ENCODE measurements at regions not wholly inside any gene's neighbourhood (a gene's known extent, or its start where the extent isn't known, plus 50 kb on each side); places are given as distances from the start of the nearest gene placed in this dataset.

DNA sequence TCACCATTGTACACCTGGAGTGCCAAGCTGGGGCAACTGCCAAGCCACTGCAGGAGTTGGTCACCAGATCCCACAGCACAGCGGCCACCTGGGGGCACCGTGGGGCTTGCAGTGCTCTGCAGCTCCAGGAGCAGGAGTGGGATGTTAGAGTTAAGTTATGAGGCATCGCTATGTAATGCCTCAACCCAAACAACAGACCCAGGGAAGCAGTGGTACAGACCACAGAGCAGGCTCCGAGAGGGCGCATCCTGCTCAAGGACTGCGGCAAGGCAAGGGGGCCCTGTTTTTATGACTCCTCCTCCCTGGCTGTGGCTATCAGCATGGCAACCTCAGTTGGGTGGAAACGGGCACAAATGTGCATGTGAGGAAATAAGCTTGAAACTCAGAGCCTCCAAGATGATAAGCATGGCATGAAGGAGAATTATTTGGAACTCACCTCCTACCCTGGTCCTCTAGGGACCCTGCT, 63.1 kb downstream of the ARL6IP4 start (continued):
- no peak for TF ChIP-seq ZFP62 (CRISPR knock-in tag; IDR thresholded peaks at IDR 0.05)
- TF ChIP-seq ASH2L (IDR thresholded peaks at IDR 0.05; ENCODE audit: insufficient read length, low read depth, low read length): no peak
- TF ChIP-seq ZNF468 (CRISPR knock-in tag; IDR thresholded peaks at IDR 0.05): no peak
- TF ChIP-seq, protein P1, sequence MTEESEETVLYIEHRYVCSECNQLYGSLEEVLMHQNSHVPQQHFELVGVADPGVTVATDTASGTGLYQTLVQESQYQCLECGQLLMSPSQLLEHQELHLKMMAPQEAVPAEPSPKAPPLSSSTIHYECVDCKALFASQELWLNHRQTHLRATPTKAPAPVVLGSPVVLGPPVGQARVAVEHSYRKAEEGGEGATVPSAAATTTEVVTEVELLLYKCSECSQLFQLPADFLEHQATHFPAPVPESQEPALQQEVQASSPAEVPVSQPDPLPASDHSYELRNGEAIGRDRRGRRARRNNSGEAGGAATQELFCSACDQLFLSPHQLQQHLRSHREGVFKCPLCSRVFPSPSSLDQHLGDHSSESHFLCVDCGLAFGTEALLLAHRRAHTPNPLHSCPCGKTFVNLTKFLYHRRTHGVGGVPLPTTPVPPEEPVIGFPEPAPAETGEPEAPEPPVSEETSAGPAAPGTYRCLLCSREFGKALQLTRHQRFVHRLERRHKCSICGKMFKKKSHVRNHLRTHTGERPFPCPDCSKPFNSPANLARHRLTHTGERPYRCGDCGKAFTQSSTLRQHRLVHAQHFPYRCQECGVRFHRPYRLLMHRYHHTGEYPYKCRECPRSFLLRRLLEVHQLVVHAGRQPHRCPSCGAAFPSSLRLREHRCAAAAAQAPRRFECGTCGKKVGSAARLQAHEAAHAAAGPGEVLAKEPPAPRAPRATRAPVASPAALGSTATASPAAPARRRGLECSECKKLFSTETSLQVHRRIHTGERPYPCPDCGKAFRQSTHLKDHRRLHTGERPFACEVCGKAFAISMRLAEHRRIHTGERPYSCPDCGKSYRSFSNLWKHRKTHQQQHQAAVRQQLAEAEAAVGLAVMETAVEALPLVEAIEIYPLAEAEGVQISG (CRISPR knock-in tag; IDR thresholded peaks at IDR 0.05): 0 out of 2 replicates have a peak, but pooled peaks have one; percentile 27
- no peak for TF ChIP-seq POGZ (CRISPR knock-in tag; IDR thresholded peaks at IDR 0.05)
- TF ChIP-seq, protein P2, sequence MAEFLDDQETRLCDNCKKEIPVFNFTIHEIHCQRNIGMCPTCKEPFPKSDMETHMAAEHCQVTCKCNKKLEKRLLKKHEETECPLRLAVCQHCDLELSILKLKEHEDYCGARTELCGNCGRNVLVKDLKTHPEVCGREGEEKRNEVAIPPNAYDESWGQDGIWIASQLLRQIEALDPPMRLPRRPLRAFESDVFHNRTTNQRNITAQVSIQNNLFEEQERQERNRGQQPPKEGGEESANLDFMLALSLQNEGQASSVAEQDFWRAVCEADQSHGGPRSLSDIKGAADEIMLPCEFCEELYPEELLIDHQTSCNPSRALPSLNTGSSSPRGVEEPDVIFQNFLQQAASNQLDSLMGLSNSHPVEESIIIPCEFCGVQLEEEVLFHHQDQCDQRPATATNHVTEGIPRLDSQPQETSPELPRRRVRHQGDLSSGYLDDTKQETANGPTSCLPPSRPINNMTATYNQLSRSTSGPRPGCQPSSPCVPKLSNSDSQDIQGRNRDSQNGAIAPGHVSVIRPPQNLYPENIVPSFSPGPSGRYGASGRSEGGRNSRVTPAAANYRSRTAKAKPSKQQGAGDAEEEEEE (CRISPR knock-in tag; IDR thresholded peaks at IDR 0.05; ENCODE audit: borderline replicate concordance): no peak
- no peak for TF ChIP-seq SP5 (CRISPR knock-in tag; IDR thresholded peaks at IDR 0.05; ENCODE audit: borderline replicate concordance, low read depth)
- TF ChIP-seq ZC3H4 (CRISPR knock-in tag; IDR thresholded peaks at IDR 0.05; ENCODE audit: borderline replicate concordance): no peak
- peak; percentile 90 for TF ChIP-seq RAD21 (CRISPR knock-in tag; IDR thresholded peaks at IDR 0.05)
- no peak for TF ChIP-seq NFKB2 (CRISPR knock-in tag; IDR thresholded peaks at IDR 0.05; ENCODE audit: borderline replicate concordance)
- TF ChIP-seq ZNF615 (CRISPR knock-in tag; IDR thresholded peaks at IDR 0.05; ENCODE audit: borderline replicate concordance): no peak
- TF ChIP-seq ZNF329 (CRISPR knock-in tag; IDR thresholded peaks at IDR 0.05; ENCODE audit: low read depth): no peak
- peak; percentile 34; the same call in 1 of the 2 replicates for TF ChIP-seq ZFX (CRISPR knock-in tag; IDR thresholded peaks at IDR 0.05; ENCODE audit: low read depth)
- TF ChIP-seq, protein P3, sequence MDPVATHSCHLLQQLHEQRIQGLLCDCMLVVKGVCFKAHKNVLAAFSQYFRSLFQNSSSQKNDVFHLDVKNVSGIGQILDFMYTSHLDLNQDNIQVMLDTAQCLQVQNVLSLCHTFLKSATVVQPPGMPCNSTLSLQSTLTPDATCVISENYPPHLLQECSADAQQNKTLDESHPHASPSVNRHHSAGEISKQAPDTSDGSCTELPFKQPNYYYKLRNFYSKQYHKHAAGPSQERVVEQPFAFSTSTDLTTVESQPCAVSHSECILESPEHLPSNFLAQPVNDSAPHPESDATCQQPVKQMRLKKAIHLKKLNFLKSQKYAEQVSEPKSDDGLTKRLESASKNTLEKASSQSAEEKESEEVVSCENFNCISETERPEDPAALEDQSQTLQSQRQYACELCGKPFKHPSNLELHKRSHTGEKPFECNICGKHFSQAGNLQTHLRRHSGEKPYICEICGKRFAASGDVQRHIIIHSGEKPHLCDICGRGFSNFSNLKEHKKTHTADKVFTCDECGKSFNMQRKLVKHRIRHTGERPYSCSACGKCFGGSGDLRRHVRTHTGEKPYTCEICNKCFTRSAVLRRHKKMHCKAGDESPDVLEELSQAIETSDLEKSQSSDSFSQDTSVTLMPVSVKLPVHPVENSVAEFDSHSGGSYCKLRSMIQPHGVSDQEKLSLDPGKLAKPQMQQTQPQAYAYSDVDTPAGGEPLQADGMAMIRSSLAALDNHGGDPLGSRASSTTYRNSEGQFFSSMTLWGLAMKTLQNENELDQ (CRISPR knock-in tag; IDR thresholded peaks at IDR 0.05; ENCODE audit: borderline replicate concordance): no peak
- TF ChIP-seq, protein P4, sequence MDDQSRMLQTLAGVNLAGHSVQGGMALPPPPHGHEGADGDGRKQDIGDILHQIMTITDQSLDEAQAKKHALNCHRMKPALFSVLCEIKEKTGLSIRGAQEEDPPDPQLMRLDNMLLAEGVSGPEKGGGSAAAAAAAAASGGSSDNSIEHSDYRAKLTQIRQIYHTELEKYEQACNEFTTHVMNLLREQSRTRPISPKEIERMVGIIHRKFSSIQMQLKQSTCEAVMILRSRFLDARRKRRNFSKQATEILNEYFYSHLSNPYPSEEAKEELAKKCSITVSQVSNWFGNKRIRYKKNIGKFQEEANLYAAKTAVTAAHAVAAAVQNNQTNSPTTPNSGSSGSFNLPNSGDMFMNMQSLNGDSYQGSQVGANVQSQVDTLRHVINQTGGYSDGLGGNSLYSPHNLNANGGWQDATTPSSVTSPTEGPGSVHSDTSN (CRISPR knock-in tag; IDR thresholded peaks at IDR 0.05; ENCODE audit: borderline replicate concordance): no peak
- no peak for TF ChIP-seq SP2 (CRISPR knock-in tag; IDR thresholded peaks at IDR 0.05)
- no peak for TF ChIP-seq ZNF326 (CRISPR knock-in tag; IDR thresholded peaks at IDR 0.05; ENCODE audit: borderline replicate concordance)
- no peak for TF ChIP-seq ZNF569 (CRISPR knock-in tag; IDR thresholded peaks at IDR 0.05; ENCODE audit: borderline replicate concordance)
- TF ChIP-seq ZNF678 (CRISPR knock-in tag; IDR thresholded peaks at IDR 0.05): no peak
- TF ChIP-seq TEAD3 (CRISPR knock-in tag; optimal IDR thresholded peaks at IDR 0.05; ENCODE audit: borderline replicate concordance): no peak
- TF ChIP-seq PCBP2 (optimal IDR thresholded peaks at IDR 0.05; ENCODE audit: low read depth, low read length, poor library complexity, severe bottlenecking): no peak
- TF ChIP-seq ELF4 (CRISPR knock-in tag; IDR thresholded peaks at IDR 0.05; ENCODE audit: borderline replicate concordance): no peak
- TF ChIP-seq TP53 (CRISPR knock-in tag; conservative IDR thresholded peaks at IDR 0.05): no peak
- 0 out of 2 replicates have a peak, but pooled peaks have one; percentile 27 for TF ChIP-seq KMT2B (CRISPR knock-in tag; IDR thresholded peaks at IDR 0.05)

Measured in HepG2 (cell line).